ENCODE measurements at regions not wholly inside any gene's neighbourhood (a gene's known extent, or its start where the extent isn't known, plus 50 kb on each side); places are given as distances from the start of the nearest gene placed in this dataset.

DNA sequence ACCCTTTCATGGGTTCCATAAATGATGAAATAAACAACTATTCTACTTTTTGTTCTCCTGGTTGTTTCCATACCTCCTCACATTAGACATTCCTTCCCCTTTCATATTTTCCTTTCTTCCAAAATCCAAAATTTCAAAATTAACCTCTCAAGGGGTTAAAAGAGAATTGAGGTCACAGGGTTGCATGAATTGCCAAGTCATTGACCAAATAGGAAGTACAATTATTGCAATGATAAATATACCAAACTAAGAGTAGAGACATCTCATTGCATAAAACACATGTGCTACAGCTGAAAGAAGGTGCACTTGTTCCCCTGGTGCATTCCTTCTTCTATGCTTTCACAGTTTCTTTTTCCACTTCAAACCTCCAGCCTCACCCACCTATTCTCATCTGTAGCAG, 136.1 kb downstream of the KCTD12 start:
- no peak for DNase-seq (ENCODE audit: low read depth)

DNA sequence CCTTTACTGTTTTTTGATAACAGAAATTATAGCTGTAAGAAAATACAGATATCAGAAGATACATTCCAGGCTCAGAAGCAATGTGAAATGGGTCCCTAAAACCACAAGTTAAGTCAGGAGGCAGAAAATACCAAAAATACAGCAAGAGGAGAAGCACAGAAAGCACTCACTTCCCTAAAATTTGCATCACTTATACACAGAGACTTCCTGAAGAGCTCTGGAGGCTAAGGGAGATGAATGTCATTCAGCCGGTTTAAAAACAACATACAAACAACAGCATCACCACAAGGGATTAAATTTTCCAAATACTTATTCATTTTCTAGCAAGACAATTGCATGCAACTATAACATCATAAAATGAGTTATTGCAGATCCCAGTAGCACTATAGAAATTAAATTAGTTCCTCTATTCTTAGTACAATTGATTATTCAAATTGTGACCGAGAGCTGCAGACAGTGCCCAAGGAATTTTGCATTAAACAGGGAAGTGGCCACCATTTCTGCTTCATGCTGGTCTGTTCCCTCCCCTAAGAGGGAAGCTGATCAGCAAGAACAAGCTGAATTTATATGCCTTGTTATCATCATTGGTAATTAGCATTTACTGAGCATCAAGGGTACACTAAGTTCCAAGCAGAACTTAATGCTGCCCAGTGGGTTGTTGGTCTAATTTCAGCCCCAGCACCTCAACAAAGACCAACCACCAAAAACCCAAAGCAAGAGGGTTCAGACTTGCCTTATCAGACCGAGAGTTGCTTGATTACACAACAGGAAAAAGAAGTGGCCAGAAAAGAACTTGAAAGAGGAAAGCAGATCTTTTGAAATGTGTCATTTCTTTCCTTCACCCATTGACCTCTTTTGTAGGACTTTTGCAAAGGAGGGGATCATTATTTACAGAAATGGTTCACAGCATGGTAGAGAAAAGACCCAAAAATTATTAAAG, 140.7 kb downstream of the KCTD12 start:
- DNase-seq (ENCODE audit: low read depth) = no peak

DNA sequence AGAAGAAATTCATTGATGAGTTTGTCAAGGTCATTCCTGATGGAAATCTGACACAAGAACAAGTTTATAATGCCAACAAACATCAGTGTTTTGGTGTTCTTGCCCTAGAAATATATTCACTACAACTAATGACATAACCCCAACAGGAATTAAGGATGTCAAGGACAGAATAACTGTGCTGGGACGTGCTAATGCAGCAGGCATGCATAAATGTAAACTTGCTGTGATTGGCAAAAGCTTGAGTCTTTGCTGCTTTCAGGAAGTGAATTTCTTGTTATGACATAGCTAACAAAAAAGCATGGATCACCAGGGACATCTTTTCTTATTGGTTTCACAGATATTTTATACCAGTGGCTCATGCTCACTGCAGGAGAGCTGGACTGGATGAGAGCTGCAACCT, 144.6 kb downstream of the KCTD12 start:
- DNase-seq (ENCODE audit: low read depth) = no peak

DNA sequence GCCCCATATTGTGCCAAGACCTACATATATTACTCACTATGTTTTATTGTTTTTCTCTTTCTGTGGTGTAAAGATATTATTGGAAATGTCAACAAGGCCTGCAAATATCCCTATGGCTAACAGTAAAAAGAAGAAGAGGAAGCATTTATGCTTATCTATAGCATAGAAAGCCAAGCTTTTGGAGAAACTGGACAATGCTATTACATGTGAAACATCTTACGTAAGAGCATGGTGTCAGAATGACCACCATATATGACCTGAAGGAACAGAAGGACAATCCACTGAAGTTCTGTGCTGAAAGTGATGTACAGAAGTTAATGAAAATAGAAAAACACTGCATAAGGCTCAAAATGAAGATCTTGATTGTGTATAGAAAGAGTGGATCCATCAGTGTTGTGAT, 145.2 kb downstream of the KCTD12 start:
- no peak for DNase-seq (ENCODE audit: low read depth)

DNA sequence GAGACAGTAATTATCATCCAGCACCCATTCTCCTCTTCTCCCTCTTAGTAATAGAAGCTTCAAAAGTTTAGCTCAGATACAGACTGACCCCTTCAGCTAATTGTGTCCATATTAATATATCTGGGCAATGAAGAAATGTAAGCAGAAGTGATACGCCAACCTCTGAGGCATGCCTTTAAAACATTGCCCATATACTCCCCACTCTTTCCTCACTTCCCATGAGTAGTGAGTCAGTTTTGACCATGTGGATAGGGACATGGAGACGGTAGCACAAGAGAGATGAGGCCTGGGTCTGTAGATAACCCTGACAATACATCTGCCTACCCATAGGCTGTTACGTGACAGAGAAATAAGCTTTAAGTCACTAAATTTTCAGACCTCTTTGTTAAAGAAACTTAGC, 147.6 kb downstream of the KCTD12 start:
- DNase-seq (ENCODE audit: low read depth) = no peak

DNA sequence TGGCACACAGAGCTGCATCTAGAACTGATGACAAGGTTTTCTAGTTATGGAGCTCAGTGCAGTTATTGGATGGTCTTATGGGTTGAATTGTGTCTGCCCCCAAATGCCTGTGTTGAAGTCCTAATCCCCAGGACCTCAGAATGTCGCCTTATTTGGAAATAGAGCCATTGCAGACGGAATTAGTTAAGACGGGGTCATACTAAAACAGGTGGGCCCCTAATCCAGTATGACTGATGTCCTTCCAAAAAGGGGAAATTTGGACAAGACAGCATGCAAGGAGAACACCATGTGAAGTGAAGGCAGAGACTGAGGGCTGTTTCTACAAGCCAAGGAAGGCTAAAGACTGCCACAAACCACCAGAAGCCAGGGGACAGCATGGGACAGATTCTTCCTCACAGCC, 148.7 kb downstream of the KCTD12 start:
- no peak for DNase-seq (ENCODE audit: low read depth)

DNA sequence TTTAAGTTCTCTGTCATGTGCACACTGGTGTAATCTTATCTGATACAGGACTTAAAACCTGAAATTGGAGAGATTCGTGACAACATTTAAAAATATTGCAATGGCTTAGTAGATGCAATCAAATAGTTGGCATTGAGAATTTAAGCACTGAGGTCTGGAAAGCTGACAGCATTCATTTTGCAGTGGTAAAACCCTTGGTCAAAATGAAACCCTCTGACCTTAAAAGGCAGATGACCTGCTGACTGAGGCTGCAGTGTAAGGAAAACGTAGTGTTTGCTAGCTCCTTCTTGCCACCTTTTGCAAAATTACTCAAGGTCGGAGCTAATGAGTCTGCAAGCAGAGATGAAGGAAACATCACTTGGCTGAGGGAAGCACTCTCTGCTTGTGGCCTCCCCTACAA, 150.6 kb downstream of the KCTD12 start:
- DNase-seq (ENCODE audit: low read depth) = no peak

DNA sequence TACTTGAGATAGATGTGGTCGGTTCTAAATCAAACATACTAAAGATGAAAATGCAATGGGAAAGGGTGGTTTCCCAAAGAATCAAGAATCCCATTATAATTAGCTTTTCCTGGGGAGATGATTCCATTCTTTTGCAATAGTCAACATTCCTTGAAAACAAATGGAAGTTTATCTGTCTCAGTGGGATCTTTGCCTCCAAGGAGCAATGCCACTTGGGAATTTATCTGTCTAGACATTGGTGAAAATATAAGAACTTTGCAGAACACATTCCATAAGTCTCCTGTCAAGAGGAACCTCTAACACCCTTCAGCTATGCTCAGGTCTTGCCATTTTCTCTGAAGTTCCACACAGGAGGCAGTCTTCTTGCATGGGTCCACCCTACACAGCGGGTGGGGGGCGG, 152.5 kb downstream of the KCTD12 start:
- no peak for DNase-seq (ENCODE audit: low read depth)

DNA sequence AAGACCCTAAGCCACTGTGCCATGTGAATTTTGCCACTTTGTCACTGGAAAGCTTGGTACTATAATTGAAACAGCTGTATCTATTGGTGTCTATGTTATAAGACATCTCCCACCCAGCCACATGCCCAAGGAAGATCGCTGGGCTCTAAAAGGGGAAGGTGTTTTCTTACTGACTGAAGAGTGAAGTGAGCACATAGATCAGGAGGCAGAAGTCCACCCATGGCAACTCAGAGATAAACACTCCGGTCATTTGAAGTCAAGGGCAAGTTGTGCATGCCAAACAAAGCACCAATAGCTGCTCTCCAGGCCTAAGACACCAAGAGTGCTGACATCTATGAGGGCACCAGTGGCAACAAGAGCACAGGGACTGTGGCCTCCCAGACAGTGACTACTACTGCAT, 153.8 kb downstream of the KCTD12 start:
- no peak for DNase-seq (ENCODE audit: low read depth)

DNA sequence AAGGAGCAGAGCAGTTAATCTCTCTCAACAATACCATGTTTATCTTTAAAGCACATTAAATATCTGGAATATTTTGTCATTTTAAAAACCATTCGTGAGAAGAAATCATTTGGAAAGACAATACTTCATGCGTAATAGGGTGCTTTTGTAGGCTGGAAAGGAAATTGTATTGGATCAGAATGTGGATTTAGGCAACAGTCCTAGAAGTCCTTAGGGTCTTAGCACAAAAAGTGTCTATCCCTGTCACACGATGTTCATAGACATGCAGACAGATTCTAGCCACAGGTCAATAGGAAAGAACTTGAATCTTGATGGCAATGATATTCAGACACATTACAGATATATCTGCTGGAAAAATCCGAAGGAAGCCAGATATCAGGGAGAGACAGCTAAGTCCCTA, 156.0 kb downstream of the KCTD12 start:
- DNase-seq (ENCODE audit: low read depth) = peak; percentile 46

DNA sequence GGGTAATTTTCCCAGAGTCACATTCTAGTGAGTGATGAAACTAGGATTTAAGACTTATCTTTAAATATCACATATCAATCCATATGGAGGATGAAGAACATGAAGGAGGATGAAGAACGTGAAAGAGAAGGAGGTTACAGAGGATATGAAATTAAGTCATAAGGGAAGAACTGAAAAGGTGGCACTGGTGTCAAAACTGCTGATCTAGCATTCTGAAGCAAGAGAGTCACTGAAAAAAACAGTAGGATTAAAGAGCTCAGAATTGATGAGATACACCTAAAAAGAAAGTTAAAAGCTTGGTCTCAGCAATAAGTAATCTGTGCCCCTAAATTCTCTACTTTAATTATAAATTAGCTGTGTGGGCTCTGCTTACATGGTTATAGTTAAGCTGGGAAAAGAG, 156.5 kb downstream of the KCTD12 start:
- DNase-seq (ENCODE audit: low read depth) = no peak

DNA sequence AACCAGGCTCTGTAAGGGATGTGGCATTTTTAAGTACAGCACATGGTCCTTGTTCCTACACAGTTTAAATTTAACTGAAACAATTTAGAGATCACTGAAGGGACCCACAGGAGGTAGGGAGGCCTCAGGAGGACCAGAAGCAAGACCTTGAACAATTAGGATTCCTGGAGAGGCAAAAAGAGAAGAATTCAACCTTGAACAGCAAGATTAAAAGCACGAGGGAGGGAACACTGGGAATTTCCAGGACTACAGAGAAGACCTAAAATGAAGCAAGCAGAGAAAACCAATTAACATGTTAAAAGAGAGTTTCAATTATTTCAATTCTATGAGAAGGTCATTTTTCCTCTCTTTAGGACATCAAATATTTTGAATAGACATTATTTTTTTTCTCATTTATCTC, 160.3 kb downstream of the KCTD12 start:
- DNase-seq (ENCODE audit: low read depth) = no peak

DNA sequence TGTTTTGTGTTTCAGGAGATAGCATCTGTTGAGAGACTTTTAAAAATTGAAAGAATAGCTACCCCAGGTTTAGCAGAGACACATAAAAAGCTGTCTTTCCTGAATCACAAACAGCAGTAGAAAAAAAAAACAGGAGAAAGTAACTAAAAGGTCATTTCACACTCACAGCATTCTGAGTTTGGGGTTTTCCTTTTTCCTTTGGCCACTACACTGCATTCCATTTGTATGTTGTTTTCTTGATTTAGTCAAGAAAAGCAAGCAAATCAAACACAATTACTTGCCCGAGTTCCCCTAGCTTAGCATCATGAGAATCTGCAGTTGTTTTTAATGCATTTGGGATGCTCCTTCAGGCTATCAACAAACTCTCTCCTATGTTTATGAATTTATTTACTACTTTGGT, 161.0 kb downstream of the KCTD12 start:
- DNase-seq (ENCODE audit: low read depth) = no peak

DNA sequence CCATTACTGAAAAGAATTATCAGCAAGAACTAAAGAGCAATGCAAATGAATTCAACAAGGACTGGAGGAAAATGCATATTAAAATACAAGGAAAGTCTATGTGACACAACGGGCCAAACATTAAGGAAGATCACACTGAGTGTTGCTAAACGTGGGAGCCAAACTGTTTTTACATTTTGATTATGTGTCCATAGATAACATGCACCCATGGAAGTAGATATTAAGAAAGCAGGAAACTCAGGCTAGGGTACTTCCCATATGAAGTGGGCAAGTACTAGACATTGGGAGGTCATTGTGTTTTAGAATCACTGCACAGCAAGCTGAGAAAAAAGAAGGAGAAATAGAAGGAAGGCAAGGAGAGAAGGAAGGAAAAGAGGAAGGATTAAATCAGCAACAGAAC, 161.8 kb downstream of the KCTD12 start:
- DNase-seq (ENCODE audit: low read depth) = no peak

DNA sequence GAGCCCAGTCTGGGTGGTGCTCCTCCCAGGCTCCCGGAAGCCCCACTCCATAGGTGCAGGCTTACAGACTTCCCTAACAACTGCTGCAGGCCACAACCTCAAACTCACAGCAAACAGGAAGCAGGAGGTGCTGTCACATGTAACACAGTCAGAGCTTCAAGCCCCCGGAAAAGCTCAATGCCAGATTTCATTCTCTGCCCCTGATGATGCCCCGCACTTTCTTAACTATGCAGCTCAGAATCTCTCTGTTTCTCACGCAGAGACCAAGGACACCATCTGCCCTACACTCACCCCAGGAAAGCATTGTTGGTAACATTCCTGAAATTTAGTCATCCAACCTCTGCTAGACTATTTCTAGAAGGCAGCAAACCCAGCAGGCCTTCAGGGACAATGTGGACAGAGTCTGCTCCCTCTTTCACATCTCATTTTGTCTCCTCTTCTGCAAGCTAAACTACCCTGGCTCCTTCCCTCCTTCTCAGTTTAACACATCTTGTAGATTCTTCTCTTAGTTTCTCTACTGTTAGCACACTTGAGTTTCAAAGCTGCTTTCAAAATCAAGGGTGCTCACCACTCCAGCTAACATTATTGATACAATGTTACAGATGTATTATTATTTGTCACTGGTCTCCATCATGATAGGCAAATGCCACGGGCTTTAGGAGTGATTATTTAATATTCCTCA, 162.5 kb downstream of the KCTD12 start:
- DNase-seq (ENCODE audit: low read depth) = peak; percentile 61

DNA sequence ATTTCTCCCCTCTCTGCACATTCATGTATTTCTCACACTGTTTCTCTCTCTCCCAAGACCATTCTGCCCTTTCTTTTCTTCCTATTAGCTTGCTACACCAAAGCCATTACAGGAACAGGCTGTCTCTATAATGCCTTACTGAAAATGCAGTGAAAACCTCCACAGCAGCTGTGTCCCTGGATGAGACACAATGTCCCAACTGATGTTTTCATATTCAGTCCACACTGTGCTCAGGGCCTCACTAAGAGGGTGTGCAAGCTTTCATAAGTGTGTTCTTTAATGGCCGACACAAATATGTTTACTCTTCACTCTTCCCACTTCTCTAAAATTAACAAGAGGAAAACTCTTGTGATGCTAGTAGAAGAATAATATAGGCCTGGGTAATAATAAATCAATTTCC, 163.4 kb downstream of the KCTD12 start:
- no peak for DNase-seq (ENCODE audit: low read depth)

DNA sequence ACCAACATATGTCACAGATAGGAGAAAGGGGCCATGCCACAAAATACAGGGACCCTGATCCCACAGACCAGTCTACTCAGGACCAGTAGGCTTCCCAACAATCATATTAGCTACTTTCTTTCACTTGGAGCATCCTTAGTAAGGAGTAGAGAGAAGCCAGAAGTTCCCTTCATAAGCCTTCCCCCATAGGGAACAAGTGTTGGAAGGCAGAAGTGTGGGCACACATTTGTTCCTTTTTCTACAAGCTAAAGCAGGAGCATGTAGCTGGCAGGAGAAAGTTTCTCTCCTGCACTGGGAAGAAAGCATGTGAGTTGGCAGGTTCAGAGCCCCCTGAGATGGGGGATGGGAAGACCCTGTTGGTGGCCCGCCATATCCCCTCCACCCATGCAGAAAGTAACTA, 165.4 kb downstream of the KCTD12 start:
- DNase-seq (ENCODE audit: low read depth) = no peak

DNA sequence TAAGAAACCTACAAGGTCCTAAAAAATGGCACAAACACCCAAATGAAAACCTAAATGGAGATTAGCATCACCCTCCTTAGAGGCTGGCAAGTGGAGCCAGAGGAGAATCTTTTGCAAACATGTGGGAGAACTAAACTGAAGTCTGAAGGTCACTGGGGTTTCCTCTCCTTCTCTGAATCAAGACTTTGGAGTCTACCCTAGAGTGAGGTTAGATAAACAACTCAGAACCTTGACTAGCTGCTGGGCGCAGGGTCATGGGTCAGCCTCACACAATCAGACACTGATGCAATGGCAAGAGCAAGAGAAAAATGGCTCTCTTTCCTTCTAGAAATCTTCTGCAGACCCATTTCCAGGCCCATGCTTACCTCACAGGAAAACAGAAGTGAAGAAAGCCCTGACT, 165.8 kb downstream of the KCTD12 start:
- no peak for DNase-seq (ENCODE audit: low read depth)

DNA sequence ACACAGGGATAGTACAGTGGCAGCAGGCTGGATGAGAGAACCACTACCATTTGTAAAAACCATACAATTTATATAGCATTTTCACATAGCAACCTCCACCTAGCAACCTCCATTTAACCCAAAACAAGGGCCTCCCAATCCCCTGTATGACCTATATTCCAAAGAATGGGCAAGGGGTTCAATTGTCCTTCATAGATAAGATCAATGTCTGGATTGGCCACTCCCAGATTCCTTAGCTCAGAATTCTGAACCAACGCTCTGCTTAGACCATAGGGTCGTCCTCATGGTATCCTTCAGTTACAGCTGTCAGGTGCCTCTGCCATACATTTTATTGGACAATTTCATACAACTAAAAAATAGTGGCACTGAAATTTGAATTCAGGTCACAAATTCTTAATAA, 166.2 kb downstream of the KCTD12 start:
- no peak for DNase-seq (ENCODE audit: low read depth)

DNA sequence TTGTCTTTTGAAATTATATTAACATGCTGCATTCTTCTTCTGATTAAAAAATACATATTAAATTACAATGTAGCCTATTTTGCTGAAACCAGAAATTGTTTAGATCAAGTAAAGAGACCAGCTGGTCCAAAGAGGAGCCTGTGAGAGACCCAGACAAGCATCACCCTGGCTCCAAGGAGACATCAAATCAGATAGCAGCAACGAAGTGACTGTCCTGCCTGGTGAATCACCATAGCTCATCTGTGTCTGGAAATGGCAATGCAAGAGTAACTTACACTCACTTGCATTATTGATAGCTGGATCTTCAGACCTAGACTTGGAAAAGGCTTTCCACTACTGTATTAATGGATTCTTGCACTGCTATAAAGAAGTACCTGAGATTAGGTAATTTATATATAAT, 169.1 kb downstream of the KCTD12 start:
- DNase-seq (ENCODE audit: low read depth) = no peak

DNA sequence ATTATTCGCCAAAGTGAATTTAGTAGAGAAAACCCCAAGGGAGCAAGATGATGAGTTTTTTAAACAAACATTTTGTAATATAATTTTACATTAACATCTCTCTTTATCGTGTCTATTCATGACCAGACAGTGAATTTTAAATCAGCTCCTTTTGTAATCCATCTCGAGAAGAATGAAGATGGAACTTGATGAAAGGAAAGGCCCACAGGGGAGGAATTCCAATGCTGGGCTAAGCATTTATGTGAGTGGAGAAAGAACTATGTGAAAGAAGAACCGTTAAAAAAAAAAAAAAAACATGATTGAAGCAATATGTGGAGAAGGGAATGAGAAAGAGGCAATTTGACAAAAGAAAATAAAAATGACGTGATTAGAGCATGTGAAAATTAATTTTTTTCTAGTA, 170.6 kb downstream of the KCTD12 start:
- DNase-seq (ENCODE audit: low read depth) = no peak

DNA sequence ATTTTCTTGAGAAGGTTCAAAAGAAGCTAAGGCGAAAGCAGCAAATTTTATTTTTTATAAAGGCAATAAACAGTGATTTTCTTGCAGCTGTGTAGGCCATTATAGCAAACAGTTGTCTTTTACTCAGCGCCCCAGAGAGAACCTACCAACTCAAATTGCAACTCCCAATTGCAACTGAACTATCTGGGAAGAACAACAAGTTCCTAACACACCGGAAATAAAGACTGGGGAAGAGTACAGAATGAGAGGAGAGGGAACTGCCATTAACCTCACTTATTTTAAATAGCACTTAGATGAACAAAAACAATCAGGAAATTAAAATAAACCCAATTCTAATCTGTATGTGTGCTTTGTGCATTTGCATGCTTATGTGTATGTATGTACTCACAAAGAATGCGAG, 171.1 kb downstream of the KCTD12 start:
- DNase-seq (ENCODE audit: low read depth) = no peak

DNA sequence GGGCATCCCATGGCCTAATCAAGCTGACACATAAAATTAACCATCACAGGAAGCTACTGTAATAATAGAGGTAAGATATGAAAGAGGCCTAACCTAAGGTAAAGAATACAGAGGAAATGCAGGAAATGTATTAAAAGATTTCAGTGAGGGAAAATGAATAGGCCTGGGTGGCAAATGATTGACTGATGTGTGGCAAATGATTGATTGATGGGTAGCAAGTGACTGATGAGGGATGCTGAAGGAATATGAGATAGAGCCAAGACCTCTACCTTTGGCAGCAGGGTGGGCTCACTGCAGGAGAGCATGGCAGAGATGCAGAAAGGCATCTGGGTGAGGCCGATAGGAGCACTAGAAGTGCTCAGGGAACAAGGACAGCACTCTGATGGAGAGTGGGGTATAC, 172.9 kb downstream of the KCTD12 start:
- DNase-seq (ENCODE audit: low read depth) = no peak
